SK-N-SH (cell line): ENCODE measurements at regions not wholly inside any gene's neighbourhood (a gene's known extent, or its start where the extent isn't known, plus 50 kb on each side); places are given as distances from the start of the nearest gene placed in this dataset.

Experiments
- CTCF ChIP-seq: fragments of 200-600 bp; sonication (generic); IDR thresholded peaks from 2 replicates; pipeline ENCODE4 v1.6.1; 2017; ENCODE audit warnings: antibody characterized with exemption, mild to moderate bottlenecking, moderate library complexity
- EZH2phosphoT487 ChIP-seq: fragments of 200-600 bp; sonication (generic); IDR thresholded peaks from 2 replicates; pipeline ENCODE4 v1.6.1; 2017; ENCODE audit warnings: low read depth, mixed run types, mild to moderate bottlenecking, antibody characterized with exemption, moderate library complexity, borderline replicate concordance
- GABPA ChIP-seq: IDR thresholded peaks from 2 replicates; pipeline ENCODE4 v1.4.0; 2012; ENCODE audit warnings: low read depth, mild to moderate bottlenecking
- MEF2A ChIP-seq: IDR thresholded peaks from 2 replicates; pipeline ENCODE4 v1.4.0; 2012; ENCODE audit warnings: low read depth, borderline replicate concordance
- RAD21 ChIP-seq: IDR thresholded peaks from 2 replicates; pipeline ENCODE4 v1.6.1; 2012; ENCODE audit warnings: mild to moderate bottlenecking, low read length
- RFX5 ChIP-seq: IDR thresholded peaks from 2 replicates; pipeline ENCODE4 v1.6.1; 2012; ENCODE audit warnings: mild to moderate bottlenecking, improper control_type of control experiment, low read length
- USF1 ChIP-seq: IDR thresholded peaks from 2 replicates; pipeline ENCODE4 v1.4.0; 2012; ENCODE audit warnings: low read depth, borderline replicate concordance
- YY1 ChIP-seq: IDR thresholded peaks from 2 replicates; pipeline ENCODE4 v1.4.0; 2012; ENCODE audit warnings: low read depth, mild to moderate bottlenecking
- TF ChIP-seq, protein P1 (sequence below): fragments of 150-350 bp; IDR thresholded peaks from 2 replicates; pipeline ENCODE4 v1.6.1; 2017; ENCODE audit warnings: antibody characterized with exemption, low read length, low read depth, borderline replicate concordance
- TF ChIP-seq, protein P2 (sequence below): IDR thresholded peaks from 2 replicates; pipeline ENCODE4 v1.4.0; 2012; ENCODE audit warnings: low read depth
- TF ChIP-seq, protein P3 (sequence below): IDR thresholded peaks from 2 replicates; pipeline ENCODE4 v1.6.1; 2012; ENCODE audit warnings: mild to moderate bottlenecking, low read depth, low read length, moderate library complexity

- TF ChIP-seq YY1: no peak
- TF ChIP-seq GABPA: no peak
- no peak for TF ChIP-seq MEF2A
- TF ChIP-seq CTCF: no peak
- TF ChIP-seq EZH2phosphoT487: no peak
- TF ChIP-seq USF1: no peak
- TF ChIP-seq, protein P1, sequence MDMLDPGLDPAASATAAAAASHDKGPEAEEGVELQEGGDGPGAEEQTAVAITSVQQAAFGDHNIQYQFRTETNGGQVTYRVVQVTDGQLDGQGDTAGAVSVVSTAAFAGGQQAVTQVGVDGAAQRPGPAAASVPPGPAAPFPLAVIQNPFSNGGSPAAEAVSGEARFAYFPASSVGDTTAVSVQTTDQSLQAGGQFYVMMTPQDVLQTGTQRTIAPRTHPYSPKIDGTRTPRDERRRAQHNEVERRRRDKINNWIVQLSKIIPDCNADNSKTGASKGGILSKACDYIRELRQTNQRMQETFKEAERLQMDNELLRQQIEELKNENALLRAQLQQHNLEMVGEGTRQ: no peak
- TF ChIP-seq RAD21: no peak
- TF ChIP-seq, protein P2, sequence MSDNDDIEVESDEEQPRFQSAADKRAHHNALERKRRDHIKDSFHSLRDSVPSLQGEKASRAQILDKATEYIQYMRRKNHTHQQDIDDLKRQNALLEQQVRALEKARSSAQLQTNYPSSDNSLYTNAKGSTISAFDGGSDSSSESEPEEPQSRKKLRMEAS: no peak
- TF ChIP-seq RFX5: no peak
- TF ChIP-seq, protein P3, sequence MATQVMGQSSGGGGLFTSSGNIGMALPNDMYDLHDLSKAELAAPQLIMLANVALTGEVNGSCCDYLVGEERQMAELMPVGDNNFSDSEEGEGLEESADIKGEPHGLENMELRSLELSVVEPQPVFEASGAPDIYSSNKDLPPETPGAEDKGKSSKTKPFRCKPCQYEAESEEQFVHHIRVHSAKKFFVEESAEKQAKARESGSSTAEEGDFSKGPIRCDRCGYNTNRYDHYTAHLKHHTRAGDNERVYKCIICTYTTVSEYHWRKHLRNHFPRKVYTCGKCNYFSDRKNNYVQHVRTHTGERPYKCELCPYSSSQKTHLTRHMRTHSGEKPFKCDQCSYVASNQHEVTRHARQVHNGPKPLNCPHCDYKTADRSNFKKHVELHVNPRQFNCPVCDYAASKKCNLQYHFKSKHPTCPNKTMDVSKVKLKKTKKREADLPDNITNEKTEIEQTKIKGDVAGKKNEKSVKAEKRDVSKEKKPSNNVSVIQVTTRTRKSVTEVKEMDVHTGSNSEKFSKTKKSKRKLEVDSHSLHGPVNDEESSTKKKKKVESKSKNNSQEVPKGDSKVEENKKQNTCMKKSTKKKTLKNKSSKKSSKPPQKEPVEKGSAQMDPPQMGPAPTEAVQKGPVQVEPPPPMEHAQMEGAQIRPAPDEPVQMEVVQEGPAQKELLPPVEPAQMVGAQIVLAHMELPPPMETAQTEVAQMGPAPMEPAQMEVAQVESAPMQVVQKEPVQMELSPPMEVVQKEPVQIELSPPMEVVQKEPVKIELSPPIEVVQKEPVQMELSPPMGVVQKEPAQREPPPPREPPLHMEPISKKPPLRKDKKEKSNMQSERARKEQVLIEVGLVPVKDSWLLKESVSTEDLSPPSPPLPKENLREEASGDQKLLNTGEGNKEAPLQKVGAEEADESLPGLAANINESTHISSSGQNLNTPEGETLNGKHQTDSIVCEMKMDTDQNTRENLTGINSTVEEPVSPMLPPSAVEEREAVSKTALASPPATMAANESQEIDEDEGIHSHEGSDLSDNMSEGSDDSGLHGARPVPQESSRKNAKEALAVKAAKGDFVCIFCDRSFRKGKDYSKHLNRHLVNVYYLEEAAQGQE: no peak
Measured at GRCh38 chr13:89383891-89384290, 1712.7 kb downstream of the SLITRK5 start.
